Natural killer cell (primary cell): ENCODE measurements at regions not wholly inside any gene's neighbourhood (a gene's known extent, or its start where the extent isn't known, plus 50 kb on each side); places are given as distances from the start of the nearest gene placed in this dataset.

Experiments
- ATAC-seq, 3 donors: fragments of 150-1000 bp in 2 of 3; fragments of 200-7000 bp in 1 of 3; cut with Tn5 transposase; 1 replicate in 1 of 3; 2 replicates in 2 of 3; pipeline ENCODE4 v1.10.0; 2021; ENCODE audit warnings: mild to moderate bottlenecking in 2 of 3, moderate library complexity in 2 of 3
- DNase-seq, 2 donors: peaks; one replicate each; pipeline versions ENCODE4 v3.0.0 to v3.0.0-alpha.2; 2013 to 2021; ENCODE audit warnings: mixed read lengths in 1 of 2
- H3K27ac ChIP-seq: one replicate; pipeline ENCODE4 v1.5.1; 2013; ENCODE audit warnings: mild to moderate bottlenecking, low read length
- H3K27me3 ChIP-seq: one replicate; pipeline ENCODE4 v1.6.1; 2013; ENCODE audit warnings: low read length; ENCODE audit not compliant: control insufficient read depth, insufficient read depth
- H3K36me3 ChIP-seq: one replicate; pipeline ENCODE4 v1.6.1; 2013; ENCODE audit warnings: low read length; ENCODE audit not compliant: control insufficient read depth, insufficient read depth
- H3K4me1 ChIP-seq: one replicate; pipeline ENCODE4 v1.6.1; 2013; ENCODE audit warnings: low read length; ENCODE audit not compliant: control insufficient read depth, insufficient read depth
- H3K4me3 ChIP-seq: one replicate; pipeline ENCODE4 v1.5.1; 2013; ENCODE audit warnings: low read length
- H3K9me3 ChIP-seq: one replicate; pipeline ENCODE4 v1.6.1; 2013; ENCODE audit warnings: low read length; ENCODE audit not compliant: control insufficient read depth, insufficient read depth
- H3K27ac Mint-ChIP-seq, 2 donors: one replicate each; pipeline ENCODE4 v1.8.0; 2022; ENCODE audit warnings: mild to moderate bottlenecking in 2 of 2, mixed read lengths in 2 of 2, moderate library complexity in 1 of 2
- H3K27me3 Mint-ChIP-seq, 2 donors: one replicate each; pipeline ENCODE4 v1.8.0; 2022; ENCODE audit warnings: low read depth in 2 of 2, mixed read lengths in 2 of 2
- H3K36me3 Mint-ChIP-seq: one replicate; pipeline ENCODE4 v1.8.0; 2022; ENCODE audit warnings: mixed read lengths
- H3K4me1 Mint-ChIP-seq, 2 donors: one replicate each; pipeline ENCODE4 v1.8.0; 2022; ENCODE audit warnings: mixed read lengths in 2 of 2
- H3K4me3 Mint-ChIP-seq: one replicate; pipeline ENCODE4 v1.8.0; 2022; ENCODE audit warnings: mild to moderate bottlenecking, moderate library complexity, mixed read lengths
- H3K9me3 Mint-ChIP-seq, 2 donors: one replicate each; pipeline ENCODE4 v1.8.0; 2022; ENCODE audit warnings: mixed read lengths in 2 of 2
- WGBS: methylation state at CpG from one replicate; pipeline ENCODE4 v1.1.7; 2013; ENCODE audit warnings: missing lambda C conversion rate; ENCODE audit not compliant: insufficient coverage; 5-methylcytosine and 5-hydroxymethylcytosine counted together
- intact Hi-C: fragments of 100-400 bp; cut with micrococcal nuclease; formaldehyde crosslinking; loops from one replicate; pipeline ENCODE4 v1.14.2; 2022
- TF ChIP-seq, protein P1 (sequence below): fragments of 200-600 bp; IDR thresholded peaks from one replicate; pipeline ENCODE4 v1.8.0; 2022; ENCODE audit warnings: antibody characterized with exemption

DNA sequence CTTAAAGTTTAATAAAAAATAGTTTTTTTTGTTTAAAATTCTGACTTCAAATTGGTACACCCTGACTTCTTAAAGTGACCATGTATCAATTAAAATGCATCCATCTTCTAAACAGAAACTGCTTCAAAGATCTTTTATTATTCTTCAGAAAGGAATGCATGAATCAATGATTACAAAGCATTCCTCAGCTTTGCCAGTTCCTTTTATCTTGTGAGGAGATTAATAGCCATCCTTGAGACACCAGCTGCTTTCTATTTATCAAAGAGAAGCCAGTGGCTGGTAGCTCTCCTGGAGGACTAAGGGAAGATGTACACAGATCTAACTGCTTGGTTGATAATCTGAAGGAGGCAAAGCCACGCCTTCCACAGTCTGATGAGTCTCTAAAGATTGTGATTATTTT, 2222.5 kb downstream of the LRRC4C start:
- TF ChIP-seq, protein P1, sequence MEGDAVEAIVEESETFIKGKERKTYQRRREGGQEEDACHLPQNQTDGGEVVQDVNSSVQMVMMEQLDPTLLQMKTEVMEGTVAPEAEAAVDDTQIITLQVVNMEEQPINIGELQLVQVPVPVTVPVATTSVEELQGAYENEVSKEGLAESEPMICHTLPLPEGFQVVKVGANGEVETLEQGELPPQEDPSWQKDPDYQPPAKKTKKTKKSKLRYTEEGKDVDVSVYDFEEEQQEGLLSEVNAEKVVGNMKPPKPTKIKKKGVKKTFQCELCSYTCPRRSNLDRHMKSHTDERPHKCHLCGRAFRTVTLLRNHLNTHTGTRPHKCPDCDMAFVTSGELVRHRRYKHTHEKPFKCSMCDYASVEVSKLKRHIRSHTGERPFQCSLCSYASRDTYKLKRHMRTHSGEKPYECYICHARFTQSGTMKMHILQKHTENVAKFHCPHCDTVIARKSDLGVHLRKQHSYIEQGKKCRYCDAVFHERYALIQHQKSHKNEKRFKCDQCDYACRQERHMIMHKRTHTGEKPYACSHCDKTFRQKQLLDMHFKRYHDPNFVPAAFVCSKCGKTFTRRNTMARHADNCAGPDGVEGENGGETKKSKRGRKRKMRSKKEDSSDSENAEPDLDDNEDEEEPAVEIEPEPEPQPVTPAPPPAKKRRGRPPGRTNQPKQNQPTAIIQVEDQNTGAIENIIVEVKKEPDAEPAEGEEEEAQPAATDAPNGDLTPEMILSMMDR = no peak
- no peaks in the 10 kb centered on the region for H3K36me3 ChIP-seq
- Mint-ChIP-seq H3K4me3 (no peak overlapping the region), H3K4me1 (no peaks in the 10 kb centered on the region), H3K36me3 (no peaks in the 10 kb centered on the region), H3K27ac (no peak overlapping the region), H3K9me3 (peaks cover 18 to 25% of the 10 kb centered on the region in 2 donors), H3K27me3 (no peaks in the 10 kb centered on the region)
- H3K4me3 ChIP-seq = no peak overlapping the region
- DNase-seq (no peak), ATAC-seq (no peak)
- intact Hi-C loops = no loop called here
- no CpG with 5 or more reads among the region's 1 CpG for WGBS
- H3K27me3 ChIP-seq = no peaks in the 10 kb centered on the region
- H3K4me1 ChIP-seq = no peaks in the 10 kb centered on the region
- peaks cover 5% of the 10 kb centered on the region for H3K9me3 ChIP-seq
- H3K27ac ChIP-seq = no peak overlapping the region

DNA sequence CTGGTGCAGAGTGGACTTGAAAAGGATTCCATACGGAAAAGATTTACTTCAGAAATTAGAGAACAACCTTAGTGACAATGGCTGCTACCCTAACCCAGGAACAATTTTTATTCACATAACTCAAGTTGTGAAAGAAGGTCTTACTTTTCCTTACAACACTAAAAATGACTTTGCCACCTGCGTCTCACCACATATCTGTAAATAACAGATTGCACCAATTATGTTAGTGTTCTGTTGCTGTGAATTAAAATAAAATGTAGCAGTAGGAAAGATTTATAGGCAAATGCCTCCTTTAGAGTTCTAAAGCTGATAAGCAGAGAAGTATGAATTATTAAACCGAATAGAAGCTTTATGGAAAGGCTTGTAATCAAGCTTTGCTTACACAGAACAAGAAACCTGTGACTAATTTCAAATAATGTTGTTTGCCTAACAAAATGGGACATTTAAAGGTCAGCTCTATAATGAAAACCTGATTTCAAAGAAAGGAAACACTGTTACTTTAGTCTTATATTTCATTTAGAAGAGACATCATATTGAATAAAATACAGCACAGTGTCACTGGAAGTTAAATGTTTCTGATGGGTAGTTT, 2237.8 kb downstream of the LRRC4C start:
- H3K27ac Mint-ChIP-seq = no peak overlapping the region
- TF ChIP-seq, protein P1 = no peak
- H3K27ac ChIP-seq = no peak overlapping the region
- no peaks in the 10 kb centered on the region for H3K27me3 Mint-ChIP-seq
- H3K27me3 ChIP-seq = no peaks in the 10 kb centered on the region
- ATAC-seq (no peak), DNase-seq (no peak)
- no peaks in the 10 kb centered on the region for H3K9me3 ChIP-seq
- H3K4me3 Mint-ChIP-seq = no peak overlapping the region
- peaks cover 14 to 17% of the 10 kb centered on the region in 2 donors for H3K9me3 Mint-ChIP-seq
- no peak overlapping the region for H3K4me3 ChIP-seq
- 77% methylated on average over 1 of the region's 3 CpGs for WGBS
- H3K36me3 Mint-ChIP-seq = no peaks in the 10 kb centered on the region
- no peaks in the 10 kb centered on the region for H3K4me1 ChIP-seq
- H3K36me3 ChIP-seq = no peaks in the 10 kb centered on the region
- intact Hi-C loops = no loop called here
- no peaks in the 10 kb centered on the region for H3K4me1 Mint-ChIP-seq

DNA sequence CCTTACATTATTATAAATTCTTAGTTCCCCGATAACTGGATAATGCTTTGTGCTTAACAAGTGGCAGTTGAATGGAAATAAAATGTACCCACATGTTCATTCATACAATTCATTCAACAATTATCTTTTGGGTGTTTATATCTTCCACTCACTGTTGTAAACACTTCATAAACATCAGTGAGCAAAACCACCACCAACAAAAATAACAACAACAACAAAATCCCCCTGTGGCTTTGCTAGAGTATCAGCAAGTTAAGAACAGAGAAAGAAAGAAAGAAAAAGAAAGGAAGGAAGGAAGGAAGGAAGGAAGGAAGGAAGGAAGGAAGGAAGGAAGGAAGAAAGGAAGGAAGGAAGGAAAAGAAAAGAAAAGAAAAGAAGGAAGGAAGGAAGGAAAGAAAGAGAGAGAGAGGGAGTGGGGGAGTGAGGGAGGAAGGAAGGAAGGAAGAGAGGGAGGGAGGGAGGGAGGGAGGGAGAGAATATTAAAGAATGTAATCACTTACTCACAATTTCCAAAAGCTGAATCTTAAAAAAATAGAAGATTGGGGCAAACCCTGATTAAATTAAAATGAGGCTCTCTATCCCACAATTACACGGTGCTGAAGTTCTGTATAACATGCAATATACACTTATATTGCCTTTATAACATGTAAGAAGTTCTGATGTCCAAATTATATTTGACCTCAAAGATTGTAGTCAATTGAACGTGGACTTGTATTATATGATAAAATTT, 2238.8 kb downstream of the LRRC4C start:
- Histone ChIP-seq H3K4me3 (no peak overlapping the region), H3K9me3 (no peaks in the 10 kb centered on the region), H3K27me3 (no peaks in the 10 kb centered on the region), H3K4me1 (no peaks in the 10 kb centered on the region), H3K36me3 (no peaks in the 10 kb centered on the region), H3K27ac (no peak overlapping the region)
- H3K27me3 Mint-ChIP-seq = no peaks in the 10 kb centered on the region
- H3K36me3 Mint-ChIP-seq = no peaks in the 10 kb centered on the region
- TF ChIP-seq, protein P1 = no peak
- intact Hi-C loops = no loop called here
- WGBS = no CpG with 5 or more reads among the region's 3 CpGs
- no peak overlapping the region for H3K27ac Mint-ChIP-seq
- H3K4me1 Mint-ChIP-seq = no peaks in the 10 kb centered on the region
- DNase-seq (no peak), ATAC-seq (no peak)
- H3K4me3 Mint-ChIP-seq = no peak overlapping the region
- peaks cover 16 to 17% of the 10 kb centered on the region in 2 donors for H3K9me3 Mint-ChIP-seq

DNA sequence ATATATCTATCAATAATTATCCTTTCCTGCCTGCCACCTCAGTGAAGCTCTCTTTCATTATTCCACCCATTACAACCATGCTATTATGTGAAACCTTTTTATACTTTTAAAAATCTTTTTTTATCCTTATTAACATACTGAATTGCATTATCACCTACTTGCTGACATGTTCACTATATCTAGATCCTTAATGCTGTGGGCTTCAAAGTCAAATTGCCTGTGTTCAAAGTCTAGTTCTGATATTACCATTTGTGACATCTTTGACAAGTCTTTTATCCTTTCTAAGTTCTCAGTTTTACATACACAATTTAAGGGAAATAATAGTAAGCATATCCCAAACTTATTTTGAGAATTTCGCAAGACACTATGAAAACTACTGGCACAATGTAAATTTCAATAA, 2239.4 kb downstream of the LRRC4C start:
- Mint-ChIP-seq H3K27ac (no peak overlapping the region), H3K4me3 (no peak overlapping the region), H3K27me3 (no peaks in the 10 kb centered on the region), H3K9me3 (peaks cover 14% of the 10 kb centered on the region in 2 donors), H3K36me3 (no peaks in the 10 kb centered on the region), H3K4me1 (no peaks in the 10 kb centered on the region)
- no peak for ATAC-seq
- Histone ChIP-seq H3K4me1 (no peaks in the 10 kb centered on the region), H3K36me3 (no peaks in the 10 kb centered on the region), H3K27me3 (no peaks in the 10 kb centered on the region), H3K4me3 (no peak overlapping the region), H3K27ac (no peak overlapping the region), H3K9me3 (no peaks in the 10 kb centered on the region)
- no peak for DNase-seq
- TF ChIP-seq, protein P1 = no peak
- intact Hi-C loops = no loop called here
- no CpG with 5 or more reads among the region's 1 CpG for WGBS
